ENCODE measurements at regions not wholly inside any gene's neighbourhood (a gene's known extent, or its start where the extent isn't known, plus 50 kb on each side); places are given as distances from the start of the nearest gene placed in this dataset.

GRCh38 chr1:30607723-30608122 is 115.7 kb downstream of the MATN1 start:
- no peak for DNase-seq

DNA sequence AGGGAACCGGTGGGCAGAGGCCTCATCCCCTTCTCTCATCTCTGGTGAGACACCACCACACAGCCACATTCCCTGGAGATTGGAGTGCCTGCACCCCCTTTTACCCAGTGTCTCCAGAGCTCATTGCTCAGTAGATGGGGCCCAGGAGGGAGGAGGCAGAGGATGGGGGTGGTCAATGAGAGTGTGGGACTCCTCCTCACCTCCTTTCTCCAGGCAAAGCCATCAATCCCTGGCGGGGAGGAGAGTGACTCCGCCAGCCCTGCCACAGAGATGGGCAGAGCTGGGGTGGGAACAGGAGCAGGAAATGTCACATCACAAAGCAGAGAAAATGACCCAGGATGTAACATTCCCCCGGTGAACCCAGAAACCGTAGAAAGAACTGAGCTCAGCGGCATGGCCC is 117.2 kb downstream of the MATN1 start:
- DNase-seq = no peak

DNA sequence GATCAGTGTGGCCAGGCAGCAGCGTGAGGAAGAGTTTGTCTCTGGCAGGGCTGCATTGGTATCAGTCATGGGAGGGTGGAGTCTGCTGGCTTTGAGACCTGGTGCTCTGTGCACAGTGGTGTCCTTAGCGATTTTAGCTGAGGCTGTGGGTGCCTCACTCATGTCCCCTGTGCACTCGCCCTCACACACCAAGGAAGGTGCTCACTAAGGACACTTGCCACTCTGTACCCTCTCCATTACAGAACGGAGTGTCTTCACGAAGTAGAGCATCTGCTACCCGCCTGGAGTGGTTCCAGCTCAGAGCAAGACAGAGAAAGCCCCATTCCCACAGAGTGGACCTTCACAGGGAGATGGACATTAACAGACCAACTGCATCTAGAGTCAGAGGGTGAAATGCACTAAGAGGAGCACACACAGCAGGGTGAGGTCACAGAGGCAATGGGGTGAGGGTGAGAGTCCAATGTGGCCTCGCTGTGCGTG is 117.9 kb downstream of the MATN1 start:
- DNase-seq = no peak

DNA sequence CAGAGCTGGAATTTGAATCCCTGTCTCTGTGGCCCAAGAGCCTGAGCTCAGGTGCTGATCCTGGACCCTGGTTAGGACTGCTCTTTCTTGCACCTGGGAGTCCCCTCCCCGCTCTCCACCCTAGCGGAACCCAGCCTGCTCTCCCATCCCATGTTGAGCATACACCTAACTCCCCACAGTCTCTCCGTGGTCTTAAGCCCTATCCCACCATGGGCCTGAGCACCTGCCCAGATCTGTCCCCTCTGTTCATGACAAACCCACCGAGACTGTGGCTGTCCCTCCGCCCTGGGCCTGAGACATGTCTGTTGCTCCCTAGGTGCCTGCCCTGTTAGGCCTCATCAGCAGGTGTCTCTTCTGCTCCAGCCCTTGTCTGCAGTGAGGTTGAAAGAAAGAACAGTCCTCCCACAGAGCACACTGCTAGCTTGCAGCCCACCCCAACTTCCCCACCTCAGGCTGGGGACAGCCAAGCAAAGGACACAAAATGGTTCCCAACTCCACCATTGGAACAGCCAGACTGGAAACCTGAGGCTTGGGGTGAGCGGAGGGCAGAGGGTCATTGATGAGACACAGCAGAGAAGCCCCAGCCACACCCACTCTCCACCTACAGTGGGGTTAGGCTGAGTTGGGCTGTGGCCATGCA is 118.5 kb downstream of the MATN1 start:
- no peak for DNase-seq

GRCh38 chr1:30603081-30603858 is 120.1 kb downstream of the MATN1 start:
- DNase-seq = no peak

GRCh38 chr1:30601316-30602085 is 121.9 kb downstream of the MATN1 start:
- no peak for DNase-seq

- no peak for DNase-seq
These were observed 122.7 kb downstream of the MATN1 start for GRCh38 chr1:30600706-30601105.

DNA sequence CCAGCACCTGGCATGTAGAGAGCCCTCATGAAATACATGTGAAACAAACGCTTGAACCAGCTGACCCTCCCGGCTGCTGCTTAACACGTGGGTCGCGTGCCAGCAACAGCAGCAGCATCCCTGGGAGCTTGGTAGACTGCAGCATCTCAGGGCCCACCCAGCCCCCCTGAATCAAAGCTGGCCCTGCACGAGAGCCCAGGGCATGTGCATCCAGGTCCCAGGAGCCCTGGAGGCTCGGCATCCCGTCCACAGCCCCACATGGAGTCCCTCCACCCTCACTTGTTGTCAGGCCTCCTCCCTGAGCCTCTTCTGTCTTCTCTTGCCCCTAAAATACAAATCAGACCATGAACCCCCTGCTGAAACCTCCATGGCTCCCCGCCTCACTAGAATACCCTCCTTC is 123.1 kb downstream of the MATN1 start:
- no peak for DNase-seq

GRCh38 chr1:30599721-30600120 is 123.7 kb downstream of the MATN1 start:
- DNase-seq = peak; percentile 22

DNA sequence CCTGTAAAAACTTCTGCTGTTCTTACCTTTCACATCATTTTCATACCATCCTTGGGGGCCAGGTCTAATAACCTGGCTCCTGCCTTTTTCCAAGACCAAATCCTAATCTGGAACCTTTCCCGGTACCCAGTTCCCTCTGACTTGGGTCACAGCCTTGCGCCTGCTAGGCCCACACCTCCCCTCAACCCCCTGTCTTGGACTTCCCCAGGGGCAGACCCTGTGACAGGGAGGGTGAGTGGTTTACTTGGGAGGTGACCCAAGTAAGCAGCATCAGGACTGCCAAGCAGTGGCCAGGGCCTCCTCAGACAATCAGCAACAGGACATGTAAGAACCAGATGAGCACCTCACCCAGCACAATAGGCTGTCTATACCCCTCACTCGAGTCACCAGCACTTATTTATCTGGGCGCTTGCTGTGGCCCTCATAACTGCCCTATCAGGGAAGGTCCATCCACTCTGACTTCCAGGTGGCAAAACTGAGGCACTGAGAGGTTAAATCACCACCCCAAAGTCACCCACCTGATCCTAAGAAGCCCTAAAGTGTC is 124.7 kb downstream of the MATN1 start:
- DNase-seq = no peak

- DNase-seq = no peak
These were observed 125.7 kb downstream of the MATN1 start for GRCh38 chr1:30597711-30598110.

GRCh38 chr1:30596891-30597290 is 126.5 kb downstream of the MATN1 start:
- no peak for DNase-seq

GRCh38 chr1:30596470-30596869 is 126.9 kb downstream of the MATN1 start:
- DNase-seq = no peak

GRCh38 chr1:30589083-30589482 is 134.3 kb downstream of the MATN1 start:
- no peak for DNase-seq

DNA sequence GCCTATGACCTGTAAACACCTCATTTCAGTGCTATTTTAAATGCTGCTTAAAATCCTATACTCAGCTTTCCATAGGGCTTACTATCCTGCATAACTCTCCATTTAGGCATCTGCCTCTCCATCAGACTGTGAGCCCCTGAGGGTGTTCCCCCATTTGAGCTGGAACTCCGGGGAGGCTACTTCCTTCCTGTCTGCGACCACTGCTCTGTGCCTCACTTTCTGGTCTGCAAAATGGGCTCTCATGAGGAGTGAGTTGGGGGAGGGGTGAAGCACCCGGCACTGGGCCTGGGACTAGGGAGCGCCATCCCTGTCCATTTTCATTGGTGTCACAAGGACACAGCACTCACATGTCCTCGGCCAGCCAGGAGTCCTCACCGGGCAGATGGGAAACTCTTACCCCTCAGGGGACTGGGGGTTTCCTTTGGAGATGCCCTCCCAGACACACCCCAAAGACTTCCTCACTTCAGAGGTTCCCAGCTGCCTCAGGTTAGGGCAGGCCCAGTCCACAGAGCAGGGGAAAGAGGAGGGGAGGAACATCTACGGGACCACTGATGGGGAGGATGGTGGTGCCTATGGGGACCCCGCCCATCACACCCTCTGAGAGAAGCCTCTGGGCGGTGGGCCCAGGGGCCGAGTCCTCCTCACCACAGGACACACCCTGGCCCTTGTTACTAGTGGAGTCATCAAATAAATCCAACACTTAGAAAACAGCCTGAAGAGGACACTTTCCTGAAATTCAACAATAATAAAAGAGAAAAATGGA is 134.9 kb downstream of the MATN1 start:
- no peak for DNase-seq

DNA sequence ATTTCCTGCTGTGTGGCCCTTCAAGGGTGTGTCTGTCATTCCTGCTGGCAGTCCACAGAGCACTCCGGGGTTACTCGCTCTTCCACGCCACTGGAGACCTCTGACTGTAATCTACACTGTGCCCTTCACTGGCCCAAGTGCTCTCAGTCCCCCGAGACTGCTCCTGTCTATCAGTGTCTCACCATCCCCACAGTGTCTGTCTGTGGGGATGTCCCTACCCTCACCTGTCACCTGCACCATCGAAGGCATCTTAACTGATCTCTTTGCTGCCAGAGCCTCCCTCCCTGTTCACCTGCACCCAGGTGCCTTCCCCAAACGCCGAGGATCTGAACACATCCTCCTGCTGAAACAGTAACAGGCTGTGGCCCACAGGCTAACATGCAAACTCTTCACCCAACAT is 136.7 kb downstream of the MATN1 start:
- DNase-seq = no peak

- DNase-seq = no peak
These were observed 143.8 kb downstream of the MATN1 start for GRCh38 chr1:30579580-30579979.

DNA sequence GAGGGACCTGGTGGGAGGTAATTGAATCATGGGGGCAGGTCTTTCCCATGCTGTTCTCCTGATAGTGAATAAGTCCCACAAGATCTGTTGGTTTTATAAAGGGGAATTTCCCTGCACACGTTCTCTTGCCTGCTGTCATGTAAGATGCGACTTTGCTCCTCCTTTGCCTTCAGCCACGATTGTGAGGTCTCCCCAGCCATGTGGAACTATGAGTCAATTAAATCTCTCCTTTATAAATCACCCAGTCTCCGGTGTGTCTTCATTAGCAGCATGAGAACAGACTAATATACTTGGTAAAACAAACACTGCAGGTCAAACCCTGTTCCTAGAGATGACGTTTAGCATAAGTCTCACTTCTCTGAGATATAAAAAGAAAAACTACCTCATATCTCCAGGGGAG is 148.3 kb downstream of the MATN1 start:
- DNase-seq = no peak

DNA sequence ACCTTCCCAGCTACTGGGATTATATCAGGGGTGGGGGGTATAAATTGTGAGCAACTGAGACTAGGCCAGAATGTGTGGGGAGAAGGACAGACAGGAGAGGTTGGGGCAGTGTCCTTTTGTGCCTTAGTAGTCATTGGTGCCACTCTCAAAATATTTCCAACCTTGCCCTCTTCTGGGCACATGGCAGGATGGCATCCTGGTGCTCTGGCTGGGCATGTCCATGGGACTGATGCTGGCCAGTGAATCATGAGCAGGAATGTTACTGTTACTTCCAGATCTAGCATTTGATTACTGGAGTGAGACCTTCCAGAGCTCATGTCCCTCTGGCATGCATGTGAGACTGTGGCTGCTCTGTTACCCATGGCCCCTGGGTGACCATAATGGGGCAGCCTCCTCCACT is 151.2 kb downstream of the MATN1 start:
- no peak for DNase-seq

DNA sequence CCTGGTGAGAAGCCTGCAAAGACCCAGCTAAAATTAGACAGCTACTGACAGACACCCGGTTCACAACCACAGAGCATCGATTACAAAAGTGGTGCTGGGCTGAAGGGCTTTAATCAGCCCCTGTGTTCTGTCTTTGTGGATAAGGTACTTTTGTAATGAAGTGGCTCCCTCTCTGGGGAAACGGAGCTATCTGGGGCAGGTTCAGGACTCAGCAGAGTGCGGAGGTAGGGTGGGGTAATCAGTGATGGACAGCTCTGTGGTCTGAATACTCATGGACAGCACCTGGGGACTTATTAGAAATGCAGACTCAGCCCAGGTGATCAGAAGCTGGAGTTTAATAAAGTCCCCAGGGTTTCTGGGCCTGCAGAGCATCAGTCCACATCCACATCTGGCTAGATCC is 152.0 kb downstream of the MATN1 start:
- no peak for DNase-seq

DNA sequence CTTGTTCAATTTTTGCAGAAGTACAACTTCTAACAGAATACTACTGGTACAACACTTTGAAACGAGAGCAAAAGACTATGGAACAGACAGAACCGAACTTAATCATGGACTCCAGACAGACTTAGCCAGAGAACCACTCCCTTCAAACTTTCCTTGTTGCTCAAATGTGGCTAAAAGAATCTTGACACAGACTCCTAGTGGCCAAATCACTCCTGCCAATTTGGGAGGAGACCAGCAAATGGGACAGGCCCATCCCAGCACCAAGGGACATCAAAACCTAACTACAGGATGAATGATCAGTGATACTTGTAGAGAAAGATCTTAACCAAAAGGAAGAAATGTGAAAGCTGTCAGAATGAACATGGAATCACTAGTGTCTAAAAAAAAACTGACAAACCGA is 154.0 kb downstream of the MATN1 start:
- no peak for DNase-seq

DNA sequence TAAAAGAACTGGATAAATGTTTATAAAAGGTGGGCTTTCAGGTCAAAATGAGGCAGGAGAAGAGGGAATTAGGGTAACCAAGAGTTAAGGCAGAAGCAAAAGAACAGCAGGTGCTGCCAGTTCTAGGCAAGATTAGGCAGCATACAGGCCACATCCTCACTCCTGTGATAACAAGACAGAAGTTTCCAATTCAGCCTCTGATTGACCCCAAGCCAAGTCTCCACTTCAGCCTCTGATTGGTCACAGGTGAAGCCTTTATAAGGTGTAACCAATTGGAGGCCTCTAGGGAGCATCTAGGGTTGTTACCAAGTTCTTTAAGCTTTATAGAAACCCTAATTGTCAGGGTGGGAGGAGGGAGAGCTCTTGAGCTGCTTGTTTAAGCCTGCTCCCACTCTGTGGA is 160.8 kb downstream of the MATN1 start:
- DNase-seq = no peak

GRCh38 chr1:30551603-30552002 is 171.8 kb downstream of the MATN1 start:
- DNase-seq = no peak

All from hindlimb muscle (tissue), 1 donor.